Parathyroid adenoma (tissue), 2 donors: ENCODE measurements at regions not wholly inside any gene's neighbourhood (a gene's known extent, or its start where the extent isn't known, plus 50 kb on each side); places are given as distances from the start of the nearest gene placed in this dataset.

Source experiments
- H2AFZ ChIP-seq: fragments of 300-600 bp; sonication (generic); one replicate; pipeline ENCODE4 v1.7.0; 2017; ENCODE audit warnings: antibody characterized with exemption, mild to moderate bottlenecking
- H3K27ac ChIP-seq: fragments of 300-600 bp; sonication (generic); one replicate; pipeline ENCODE4 v1.7.0; 2017
- H3K27me3 ChIP-seq: fragments of 300-600 bp; sonication (generic); one replicate; pipeline ENCODE4 v1.7.0; 2017; ENCODE audit warnings: low read length; ENCODE audit not compliant: control insufficient read depth, insufficient read depth
- H3K36me3 ChIP-seq: fragments of 300-600 bp; sonication (generic); one replicate; pipeline ENCODE4 v1.7.0; 2017; ENCODE audit warnings: low read length; ENCODE audit not compliant: control insufficient read depth, insufficient read depth
- H3K4me1 ChIP-seq: fragments of 300-600 bp; sonication (generic); one replicate; pipeline ENCODE4 v1.7.0; 2017; ENCODE audit warnings: control low read depth
- H3K4me2 ChIP-seq: fragments of 300-600 bp; sonication (generic); one replicate; pipeline ENCODE4 v1.7.0; 2017; ENCODE audit warnings: low read length
- H3K4me3 ChIP-seq: fragments of 300-600 bp; sonication (generic); one replicate; pipeline ENCODE4 v1.7.0; 2017; ENCODE audit warnings: low read depth, low read length
- H3K79me2 ChIP-seq: fragments of 300-600 bp; sonication (generic); one replicate; pipeline ENCODE4 v1.7.0; 2017; ENCODE audit warnings: control low read depth
- H3K9ac ChIP-seq: fragments of 300-600 bp; sonication (generic); one replicate; pipeline ENCODE4 v1.7.0; 2017; ENCODE audit warnings: mild to moderate bottlenecking
- H3K9me3 ChIP-seq: fragments of 300-600 bp; sonication (generic); one replicate; pipeline ENCODE4 v1.7.0; 2017; ENCODE audit warnings: low read length; ENCODE audit not compliant: control insufficient read depth
- TF ChIP-seq, protein P1 (sequence below): fragments of 300-600 bp; sonication (generic); IDR thresholded peaks from one replicate; pipeline ENCODE4 v1.7.0; 2017; ENCODE audit warnings: antibody characterized with exemption, mild to moderate bottlenecking
- donor health status: primary hyperparathyroidism.

DNA sequence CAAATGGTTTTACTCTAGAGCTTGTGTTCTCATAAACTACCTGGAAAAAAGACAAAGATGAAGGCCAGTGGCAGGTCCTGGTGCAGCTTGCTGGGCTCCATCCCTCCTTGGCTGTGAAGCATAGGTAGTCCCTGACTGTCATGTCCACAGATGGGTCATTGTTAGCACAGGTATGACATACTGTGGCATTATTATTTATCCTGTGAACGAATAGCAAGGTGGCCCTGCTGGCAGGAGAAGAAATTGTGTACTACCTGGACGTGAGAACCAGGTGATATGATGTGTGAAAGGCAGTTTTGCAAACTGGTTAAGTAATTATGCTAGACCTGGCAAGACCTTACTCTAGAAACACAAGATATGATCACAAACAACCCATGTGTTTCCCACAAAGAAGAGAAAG lies 63.9 kb downstream of the CCDC71L start:
- no peak overlapping the region for H2AFZ ChIP-seq
- H3K9ac ChIP-seq: no peak overlapping the region
- no peaks in the 10 kb centered on the region for H3K36me3 ChIP-seq
- H3K4me1 ChIP-seq: no peaks in the 10 kb centered on the region
- no peak overlapping the region for H3K4me2 ChIP-seq
- no peaks in the 10 kb centered on the region for H3K27me3 ChIP-seq
- H3K27ac ChIP-seq: no peak overlapping the region
- TF ChIP-seq, protein P1, sequence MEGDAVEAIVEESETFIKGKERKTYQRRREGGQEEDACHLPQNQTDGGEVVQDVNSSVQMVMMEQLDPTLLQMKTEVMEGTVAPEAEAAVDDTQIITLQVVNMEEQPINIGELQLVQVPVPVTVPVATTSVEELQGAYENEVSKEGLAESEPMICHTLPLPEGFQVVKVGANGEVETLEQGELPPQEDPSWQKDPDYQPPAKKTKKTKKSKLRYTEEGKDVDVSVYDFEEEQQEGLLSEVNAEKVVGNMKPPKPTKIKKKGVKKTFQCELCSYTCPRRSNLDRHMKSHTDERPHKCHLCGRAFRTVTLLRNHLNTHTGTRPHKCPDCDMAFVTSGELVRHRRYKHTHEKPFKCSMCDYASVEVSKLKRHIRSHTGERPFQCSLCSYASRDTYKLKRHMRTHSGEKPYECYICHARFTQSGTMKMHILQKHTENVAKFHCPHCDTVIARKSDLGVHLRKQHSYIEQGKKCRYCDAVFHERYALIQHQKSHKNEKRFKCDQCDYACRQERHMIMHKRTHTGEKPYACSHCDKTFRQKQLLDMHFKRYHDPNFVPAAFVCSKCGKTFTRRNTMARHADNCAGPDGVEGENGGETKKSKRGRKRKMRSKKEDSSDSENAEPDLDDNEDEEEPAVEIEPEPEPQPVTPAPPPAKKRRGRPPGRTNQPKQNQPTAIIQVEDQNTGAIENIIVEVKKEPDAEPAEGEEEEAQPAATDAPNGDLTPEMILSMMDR: no peak
- H3K79me2 ChIP-seq: no peaks in the 10 kb centered on the region
- H3K9me3 ChIP-seq: peaks cover 2% of the 10 kb centered on the region
- H3K4me3 ChIP-seq: no peak overlapping the region

DNA sequence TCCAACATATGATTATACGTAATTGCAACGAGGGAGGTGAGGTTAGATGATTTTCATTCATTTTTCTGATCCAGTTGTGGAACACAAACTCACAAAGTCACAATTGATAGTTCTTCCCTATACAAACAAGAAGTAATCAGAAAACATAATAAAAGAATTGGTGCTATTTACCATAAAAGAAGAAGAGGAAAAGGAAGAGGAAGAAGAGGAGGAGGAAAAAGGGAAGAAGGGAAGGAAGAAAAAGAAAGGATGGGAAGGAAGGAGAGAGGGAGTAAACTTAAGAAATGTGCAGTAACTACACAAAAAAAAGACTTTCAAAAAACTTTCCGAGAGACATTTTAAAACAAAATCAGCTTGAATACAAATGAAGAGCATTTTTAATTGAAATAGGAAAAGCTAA lies 65.0 kb downstream of the CCDC71L start:
- Histone ChIP-seq H3K4me3 (no peak overlapping the region), H3K27me3 (no peaks in the 10 kb centered on the region), H2AFZ (no peak overlapping the region), H3K4me2 (no peak overlapping the region), H3K9ac (no peak overlapping the region), H3K9me3 (peaks cover 2% of the 10 kb centered on the region), H3K4me1 (no peaks in the 10 kb centered on the region), H3K27ac (no peak overlapping the region), H3K36me3 (no peaks in the 10 kb centered on the region), H3K79me2 (no peaks in the 10 kb centered on the region)
- TF ChIP-seq, protein P1: no peak

- H3K9me3 ChIP-seq: peaks cover 2% of the 10 kb centered on the region
- H3K79me2 ChIP-seq: no peaks in the 10 kb centered on the region
- H3K9ac ChIP-seq: no peak overlapping the region
- H3K27ac ChIP-seq: no peak overlapping the region
- TF ChIP-seq, protein P1: no peak
- H3K4me3 ChIP-seq: no peak overlapping the region
- H3K4me1 ChIP-seq: peaks cover 3% of the 10 kb centered on the region
- no peaks in the 10 kb centered on the region for H3K36me3 ChIP-seq
- H2AFZ ChIP-seq: no peak overlapping the region
- no peak overlapping the region for H3K4me2 ChIP-seq
- no peaks in the 10 kb centered on the region for H3K27me3 ChIP-seq
Measured at GRCh38 chr7:106593028-106593417, 67.9 kb downstream of the CCDC71L start.

- no peaks in the 10 kb centered on the region for H3K79me2 ChIP-seq
- H3K9me3 ChIP-seq: peaks cover 2% of the 10 kb centered on the region
- no peak overlapping the region for H3K27ac ChIP-seq
- H3K4me3 ChIP-seq: no peak overlapping the region
- no peak overlapping the region for H3K9ac ChIP-seq
- H3K4me1 ChIP-seq: peaks cover 3% of the 10 kb centered on the region
- H3K4me2 ChIP-seq: no peak overlapping the region
- H3K36me3 ChIP-seq: no peaks in the 10 kb centered on the region
- TF ChIP-seq, protein P1: no peak
- no peaks in the 10 kb centered on the region for H3K27me3 ChIP-seq
- no peak overlapping the region for H2AFZ ChIP-seq
Measured at GRCh38 chr7:106592282-106593027, 68.5 kb downstream of the CCDC71L start.

- Histone ChIP-seq H3K27ac (no peak overlapping the region), H2AFZ (no peak overlapping the region), H3K9me3 (peaks cover 2% of the 10 kb centered on the region), H3K27me3 (no peaks in the 10 kb centered on the region), H3K9ac (no peak overlapping the region), H3K4me1 (peaks cover 3% of the 10 kb centered on the region), H3K4me3 (no peak overlapping the region), H3K4me2 (no peak overlapping the region), H3K79me2 (no peaks in the 10 kb centered on the region), H3K36me3 (no peaks in the 10 kb centered on the region)
- TF ChIP-seq, protein P1: no peak
Measured at GRCh38 chr7:106591146-106591545, 69.8 kb downstream of the CCDC71L start.
